ENCODE measurements at regions not wholly inside any gene's neighbourhood (a gene's known extent, or its start where the extent isn't known, plus 50 kb on each side); places are given as distances from the start of the nearest gene placed in this dataset.
"Not testable (repeated sequence)": the region's sequence is repeated elsewhere in the genome, so short reads cannot be mapped to it uniquely, and the experiment has no call there.

- DNase-seq (ENCODE audit: low spot score), result no peak
Observed at GRCh38 chr2:56806924-56807323, 623.1 kb downstream of the CCDC85A start.

- no peak for DNase-seq (ENCODE audit: low spot score)
Observed at GRCh38 chr2:56807861-56808260, 624.1 kb downstream of the CCDC85A start.

DNA sequence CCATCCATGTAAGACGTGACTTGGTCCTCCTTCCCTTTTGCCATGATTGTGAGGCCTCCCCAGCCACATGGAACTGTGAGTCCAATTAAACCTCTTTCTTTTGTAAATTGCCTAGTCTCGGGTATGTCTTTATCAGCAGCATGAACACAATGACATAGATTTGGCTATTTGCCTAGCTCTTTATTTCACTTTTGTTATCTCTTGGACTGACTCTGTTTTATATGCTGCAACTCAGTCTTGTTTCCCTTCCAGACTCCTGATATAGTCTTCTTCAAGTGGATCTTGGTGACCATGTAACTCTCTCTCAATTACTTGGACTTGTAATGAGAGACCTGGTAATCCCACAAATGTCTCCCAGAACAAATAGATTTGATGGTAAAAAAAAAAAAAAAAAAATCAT, 627.6 kb downstream of the CCDC85A start:
- DNase-seq (ENCODE audit: low spot score), result no peak

DNA sequence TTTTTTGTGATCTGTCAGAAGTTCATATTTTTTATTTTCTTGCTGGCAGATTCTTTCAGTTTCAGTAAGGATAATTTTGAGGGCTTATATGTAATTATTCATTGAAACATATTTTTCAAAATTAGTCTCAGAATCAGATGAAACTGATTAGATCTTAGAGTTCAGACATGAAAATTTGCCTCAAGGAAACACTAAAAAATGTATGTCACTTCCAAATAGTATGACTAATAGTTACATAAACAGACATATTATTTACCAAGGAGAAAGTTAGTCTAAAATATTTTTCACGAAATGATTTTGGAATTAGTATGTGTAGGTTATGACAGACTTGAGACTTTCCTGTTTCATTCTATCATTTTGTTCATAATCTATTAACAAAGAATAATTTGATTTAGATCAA, 628.6 kb downstream of the CCDC85A start:
- DNase-seq (ENCODE audit: low spot score), result no peak

- DNase-seq (ENCODE audit: low spot score), result no peak
Observed at GRCh38 chr2:56813490-56813889, 629.7 kb downstream of the CCDC85A start.

DNA sequence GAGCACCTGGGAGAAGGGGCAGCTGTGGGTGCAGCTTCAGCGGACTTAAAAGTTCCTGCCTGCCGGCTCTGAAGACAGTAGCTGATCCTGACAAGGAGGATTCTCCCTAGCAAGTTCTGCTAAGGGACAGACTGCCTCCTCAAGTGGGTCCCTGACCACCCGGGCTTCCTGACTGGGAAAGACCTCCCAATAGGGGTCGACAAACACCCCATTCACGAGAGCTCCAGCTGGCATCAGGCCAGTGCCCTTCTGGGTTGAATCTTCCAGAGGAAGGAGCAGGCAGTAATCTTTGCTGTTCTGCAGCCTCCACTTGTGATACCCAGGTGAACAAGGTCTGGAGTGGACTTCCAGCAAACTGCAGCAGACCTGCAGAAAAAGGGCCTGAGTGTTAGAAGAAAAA, 632.9 kb downstream of the CCDC85A start:
- no peak for DNase-seq (ENCODE audit: low spot score)

GRCh38 chr2:56831780-56832179, 648.0 kb downstream of the CCDC85A start:
- no peak for DNase-seq (ENCODE audit: low spot score)

DNA sequence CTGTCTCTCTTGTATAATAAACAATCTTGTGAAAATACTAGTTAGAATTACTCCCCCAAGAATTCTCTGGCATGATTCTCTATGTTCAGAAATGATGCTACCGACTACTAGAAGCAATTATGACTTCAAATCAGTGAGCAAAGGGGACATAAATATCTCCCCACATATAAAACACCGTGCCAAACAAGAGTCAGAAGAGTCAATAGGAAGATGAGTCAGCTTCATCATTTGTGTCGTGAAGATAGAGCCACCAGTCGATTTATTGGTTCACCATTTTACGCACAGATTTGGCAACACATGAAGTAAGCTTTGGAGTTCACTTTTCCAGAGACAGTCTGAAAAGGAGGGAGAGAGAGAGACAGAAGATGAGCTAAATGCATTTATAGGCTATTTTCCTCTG, 650.9 kb downstream of the CCDC85A start:
- DNase-seq (ENCODE audit: low spot score), result no peak

- not testable (repeated sequence) for DNase-seq (ENCODE audit: low spot score)
Observed at GRCh38 chr2:56840009-56840408, 656.2 kb downstream of the CCDC85A start.

- no peak for DNase-seq (ENCODE audit: low spot score)
Observed at GRCh38 chr2:56860991-56861390, 677.2 kb downstream of the CCDC85A start.

- DNase-seq (ENCODE audit: low spot score), result no peak
Observed at GRCh38 chr2:56871644-56872043, 687.9 kb downstream of the CCDC85A start.

DNA sequence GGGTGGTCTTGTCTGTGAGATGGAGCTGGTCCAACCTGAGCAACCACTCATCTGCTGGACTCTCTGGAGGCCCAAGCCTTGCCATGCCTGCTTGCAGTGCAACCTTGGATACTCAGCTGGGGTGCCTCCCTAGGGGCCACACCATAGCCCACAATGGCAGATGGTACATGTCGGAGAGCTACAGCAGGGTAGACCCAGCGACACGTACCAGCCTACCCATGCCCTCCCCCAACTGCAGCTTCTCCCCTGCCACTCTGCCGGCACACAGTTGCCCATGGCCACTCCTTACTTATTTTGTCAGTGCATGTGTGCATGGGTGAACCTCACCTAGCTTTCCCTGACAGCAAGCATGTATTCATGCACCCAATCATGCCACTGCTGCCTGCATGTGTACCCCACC, 690.9 kb downstream of the CCDC85A start:
- DNase-seq (ENCODE audit: low spot score), result no peak

- no peak for DNase-seq (ENCODE audit: low spot score)
Observed at GRCh38 chr2:56889738-56890137, 705.9 kb downstream of the CCDC85A start.

DNA sequence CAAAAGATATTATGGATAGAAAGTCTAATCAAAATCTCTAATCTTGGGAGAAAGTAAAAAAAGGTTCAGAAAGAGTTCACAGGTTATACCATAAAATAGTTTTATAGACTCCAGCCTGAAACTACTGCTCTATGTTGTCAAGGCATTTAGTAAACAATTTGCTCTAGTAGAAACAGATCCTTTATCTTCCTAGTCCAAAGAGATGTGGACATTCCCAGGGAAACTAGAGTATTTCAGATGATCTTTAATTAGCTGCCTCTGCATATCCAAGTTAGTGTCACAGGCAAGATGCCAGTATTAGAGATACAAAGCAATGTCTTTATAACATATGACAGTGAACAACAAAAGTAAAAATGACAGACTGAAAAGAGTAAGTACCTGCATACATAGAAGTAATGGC, 708.6 kb downstream of the CCDC85A start:
- no peak for DNase-seq (ENCODE audit: low spot score)

GRCh38 chr2:56898986-56899385, 715.2 kb downstream of the CCDC85A start:
- no peak for DNase-seq (ENCODE audit: low spot score)

- DNase-seq (ENCODE audit: low spot score), result no peak
Observed at GRCh38 chr2:56912490-56912889, 728.7 kb downstream of the CCDC85A start.

- no peak for DNase-seq (ENCODE audit: low spot score)
Observed at GRCh38 chr2:56918790-56919189, 735.0 kb downstream of the CCDC85A start.

DNA sequence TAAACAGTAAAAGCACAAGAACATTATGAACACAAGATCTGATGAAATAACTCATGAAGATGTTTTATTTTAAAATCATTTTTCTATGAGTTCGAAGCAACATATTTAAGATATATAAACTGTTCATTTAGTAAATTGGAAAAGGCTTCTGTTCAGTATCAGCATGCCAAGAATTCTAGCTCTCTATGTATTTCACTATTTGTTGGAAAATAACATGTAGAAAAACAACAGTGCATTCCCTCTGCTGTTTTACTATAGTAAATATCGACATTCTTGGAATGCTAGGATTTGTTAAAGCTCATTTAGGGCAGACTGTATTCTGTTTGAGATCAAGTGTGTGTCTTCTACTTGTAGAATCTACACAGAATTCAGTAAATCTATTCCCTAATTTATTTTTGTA, 750.2 kb downstream of the CCDC85A start:
- DNase-seq (ENCODE audit: low spot score), result no peak

GRCh38 chr2:56934866-56935265, 751.1 kb downstream of the CCDC85A start:
- DNase-seq (ENCODE audit: low spot score), result no peak

DNA sequence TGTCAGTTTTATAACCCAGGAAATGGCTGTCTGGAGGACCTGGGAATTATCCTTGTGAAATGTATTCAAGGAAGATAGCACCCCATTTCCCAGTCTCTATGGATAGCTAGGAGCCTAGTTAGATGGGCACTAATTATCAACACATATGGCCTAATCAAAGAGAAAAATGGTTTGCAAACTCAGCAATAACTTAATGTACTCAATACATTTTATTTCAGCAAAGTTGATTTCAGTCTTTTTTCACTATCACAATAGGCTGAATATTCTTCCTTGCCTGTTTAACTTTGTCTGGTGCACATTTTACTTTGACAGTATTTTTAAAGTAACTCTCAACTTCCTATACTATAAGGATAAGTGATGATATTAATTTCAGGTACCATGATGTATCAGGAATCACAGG, 756.3 kb downstream of the CCDC85A start:
- DNase-seq (ENCODE audit: low spot score), result no peak

GRCh38 chr2:56952871-56953270, 769.1 kb downstream of the CCDC85A start:
- DNase-seq (ENCODE audit: low spot score), result no peak

- no peak for DNase-seq (ENCODE audit: low spot score)
Observed at GRCh38 chr2:56960581-56960980, 776.8 kb downstream of the CCDC85A start.

GRCh38 chr2:56962673-56963072, 778.9 kb downstream of the CCDC85A start:
- DNase-seq (ENCODE audit: low spot score), result no peak

DNA sequence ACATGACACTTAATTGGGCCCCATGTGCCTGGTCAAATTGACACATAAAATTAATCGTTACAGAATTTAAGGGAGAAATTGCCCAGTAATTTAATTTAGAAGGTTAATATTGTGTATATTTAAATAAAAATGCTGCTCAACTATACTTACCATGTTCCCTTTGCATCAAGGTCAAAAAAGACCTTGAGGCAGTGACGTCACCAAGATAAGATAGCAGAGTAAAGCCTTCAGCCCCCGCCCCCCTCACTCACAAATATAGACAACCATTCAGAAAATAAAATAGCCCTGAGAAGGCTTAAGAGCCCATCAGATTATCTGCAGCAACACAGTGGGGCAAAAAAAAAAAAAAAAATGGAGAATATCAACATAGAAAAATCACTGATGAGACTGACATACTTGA, 785.7 kb downstream of the CCDC85A start:
- DNase-seq (ENCODE audit: low spot score), result no peak

DNA sequence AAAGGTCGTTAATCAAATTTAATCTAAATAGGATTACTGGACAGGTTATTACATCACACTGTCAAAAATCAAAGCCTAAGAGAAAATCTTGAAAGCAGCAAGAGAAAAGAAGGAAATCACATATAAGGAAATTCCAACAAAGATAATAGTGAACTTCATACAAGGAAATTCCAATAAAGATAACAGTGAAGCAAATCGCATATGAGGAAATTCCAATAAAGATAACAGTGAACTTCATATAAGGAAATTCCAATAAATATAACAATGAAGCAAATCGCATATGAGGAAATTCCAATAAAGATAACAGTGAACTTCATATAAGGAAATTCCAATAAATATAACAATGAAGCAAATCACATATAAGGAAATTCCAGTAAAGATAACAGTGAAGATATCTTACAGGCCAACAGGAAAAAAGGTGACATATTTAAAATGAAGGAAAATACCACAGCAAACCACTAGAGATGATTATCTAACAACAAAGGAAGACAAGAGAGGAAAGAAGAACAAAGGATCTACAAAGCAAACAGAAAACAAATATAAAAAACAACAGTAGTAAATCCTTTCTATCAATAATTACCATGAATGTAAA, 787.7 kb downstream of the CCDC85A start:
- no peak for DNase-seq (ENCODE audit: low spot score)

Measured in hematopoietic multipotent progenitor cell treated with erythropoietin and hydrocortisone succinate and interleukin-3 and kit ligand, for 15 days (in vitro differentiated cells).